Fibroblast of villous mesenchyme (primary cell): ENCODE measurements at regions not wholly inside any gene's neighbourhood (a gene's known extent, or its start where the extent isn't known, plus 50 kb on each side); places are given as distances from the start of the nearest gene placed in this dataset.
"Not testable (repeated sequence)": the region's sequence is repeated elsewhere in the genome, so short reads cannot be mapped to it uniquely, and the experiment has no call there.

Source experiments
- DNase-seq: peaks from one replicate; pipeline ENCODE4 v3.0.0-alpha.2; 2010; ENCODE audit warnings: low read depth
- H3K4me3 ChIP-seq: 2 replicates; pipeline ENCODE4 v1.5.1; 2011; ENCODE audit warnings: low read depth, mild to moderate bottlenecking, low read length
- CTCF ChIP-seq: IDR thresholded peaks from 2 replicates; pipeline ENCODE4 v1.5.1; 2012; ENCODE audit warnings: low read depth, mild to moderate bottlenecking, low read length; ENCODE audit not compliant: insufficient read depth

GRCh38 chr6:164078532-164079274 lies 664.2 kb downstream of the QKI start:
- DNase-seq, result no peak
- H3K4me3 ChIP-seq, result no peak overlapping the region
- no peak for TF ChIP-seq CTCF

GRCh38 chr6:164076818-164077532 lies 662.5 kb downstream of the QKI start:
- DNase-seq, H3K4me3 ChIP-seq: not testable (repeated sequence)

GRCh38 chr6:164075981-164076615 lies 661.6 kb downstream of the QKI start:
- no peak for TF ChIP-seq CTCF
- no peak for DNase-seq
- no peak overlapping the region for H3K4me3 ChIP-seq

GRCh38 chr6:164072240-164072666 lies 657.7 kb downstream of the QKI start:
- no peak for DNase-seq
- no peak for TF ChIP-seq CTCF
- H3K4me3 ChIP-seq, result no peak overlapping the region

GRCh38 chr6:164069350-164069990 lies 655.0 kb downstream of the QKI start:
- DNase-seq, result no peak
- no peak for TF ChIP-seq CTCF
- H3K4me3 ChIP-seq, result no peak overlapping the region

GRCh38 chr6:164068527-164068926 lies 654.0 kb downstream of the QKI start:
- TF ChIP-seq CTCF, result no peak
- no peak for DNase-seq

GRCh38 chr6:164066766-164067165 lies 652.2 kb downstream of the QKI start:
- no peak for DNase-seq
- no peak overlapping the region for H3K4me3 ChIP-seq
- no peak for TF ChIP-seq CTCF

More at GRCh38 chr6:164068527-164068926, 654.0 kb downstream of the QKI start:
- no peak overlapping the region for H3K4me3 ChIP-seq
